Stimulated activated CD4-positive, alpha-beta T cell treated with anti-CD3 and anti-CD28 coated beads, Interleukin-4, amount 100 ng/mL, for 1 hour (primary cell): ENCODE measurements at regions not wholly inside any gene's neighbourhood (a gene's known extent, or its start where the extent isn't known, plus 50 kb on each side); places are given as distances from the start of the nearest gene placed in this dataset.

Experiments used
- DNase-seq: peaks from one replicate; pipeline ENCODE4 v3.0.0-alpha.2; 2020

DNA sequence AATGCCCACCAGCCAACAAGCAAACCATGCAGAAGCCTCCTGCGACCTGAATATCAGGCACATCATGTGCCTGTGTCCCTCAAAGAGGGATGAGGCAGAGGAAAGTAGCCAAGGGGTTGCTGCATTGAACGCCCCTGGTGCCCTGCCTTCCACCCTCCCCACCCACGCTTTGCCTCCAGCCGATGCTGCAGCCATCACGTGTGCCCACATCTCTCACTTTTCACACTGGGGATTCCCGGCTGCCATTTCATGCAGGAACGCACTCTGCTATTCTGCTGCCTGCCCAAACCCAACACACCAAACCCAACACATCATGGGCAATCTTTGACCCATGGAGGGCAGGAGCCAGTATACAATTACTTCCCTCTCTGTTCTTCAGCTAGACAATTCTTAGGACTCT lies 462.2 kb upstream of the PROK2 start:
- no peak for DNase-seq

DNA sequence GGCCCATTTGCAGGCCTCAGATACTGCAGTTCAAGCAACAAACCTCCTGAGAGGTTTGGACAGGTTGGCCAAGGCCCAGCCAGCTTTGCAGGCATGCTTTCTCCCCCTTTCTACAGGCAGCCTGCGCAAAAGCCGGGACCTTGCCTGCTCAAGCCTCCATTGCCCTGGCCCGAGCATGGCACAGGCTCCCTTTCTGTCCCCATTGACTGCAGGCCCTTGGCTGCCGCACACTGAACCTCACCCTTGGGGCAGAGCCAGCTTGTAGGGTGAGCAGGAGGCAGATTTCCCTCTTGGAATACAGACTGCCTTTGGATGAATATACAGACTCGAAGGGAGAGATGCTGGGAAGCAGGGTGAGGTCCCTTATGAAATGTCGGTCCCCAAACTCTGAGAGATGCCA lies 461.7 kb upstream of the PROK2 start:
- DNase-seq = no peak

DNA sequence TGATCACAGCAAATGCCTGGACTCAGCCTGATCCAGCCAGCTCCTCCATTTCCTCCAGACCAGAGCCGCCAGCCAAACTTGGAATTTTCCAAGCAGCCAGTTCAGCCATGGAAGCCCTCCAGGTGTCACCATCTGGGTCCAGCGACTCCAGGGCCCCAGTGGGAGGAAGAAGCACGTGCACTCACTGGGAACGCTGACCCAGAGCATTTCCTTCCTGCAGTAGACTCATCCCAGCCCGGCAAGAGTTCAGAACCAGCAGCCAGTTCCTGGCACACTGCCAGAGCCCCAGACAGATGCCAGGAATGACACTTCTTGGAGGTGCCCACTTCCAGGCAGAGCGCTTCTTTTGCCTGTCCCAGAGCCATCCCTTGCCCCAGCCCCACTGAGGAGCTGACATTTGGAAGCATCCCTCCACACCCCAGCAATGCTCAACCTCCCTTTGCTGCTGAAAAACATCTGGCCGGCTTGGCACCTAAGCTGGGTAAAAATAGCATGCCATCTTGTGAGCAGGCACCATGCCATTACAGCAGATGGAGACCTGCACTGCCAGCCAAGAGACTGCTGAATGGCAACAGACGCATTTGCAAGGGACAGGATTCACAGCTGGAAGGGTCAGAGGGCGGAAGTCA lies 460.3 kb upstream of the PROK2 start:
- DNase-seq = no peak

DNA sequence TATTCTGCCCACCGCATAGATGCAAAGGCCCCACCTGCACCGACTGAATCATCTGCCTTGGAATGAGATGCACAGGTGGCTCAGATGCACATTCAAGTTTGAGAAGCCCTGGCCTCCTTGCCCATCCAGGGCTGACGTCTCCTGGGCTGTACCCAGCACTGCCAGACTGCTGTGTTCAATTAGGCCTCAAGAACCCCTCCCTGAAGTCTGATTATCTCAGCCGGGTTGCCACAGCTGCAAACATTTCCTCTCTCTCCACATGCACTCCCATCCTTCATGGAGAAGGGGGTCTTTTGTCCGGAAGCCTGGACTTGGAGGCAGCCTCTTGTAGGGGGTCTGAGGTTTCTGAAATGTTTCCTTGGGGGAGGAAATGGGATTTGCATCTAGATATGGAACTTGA lies 459.4 kb upstream of the PROK2 start:
- no peak for DNase-seq

DNA sequence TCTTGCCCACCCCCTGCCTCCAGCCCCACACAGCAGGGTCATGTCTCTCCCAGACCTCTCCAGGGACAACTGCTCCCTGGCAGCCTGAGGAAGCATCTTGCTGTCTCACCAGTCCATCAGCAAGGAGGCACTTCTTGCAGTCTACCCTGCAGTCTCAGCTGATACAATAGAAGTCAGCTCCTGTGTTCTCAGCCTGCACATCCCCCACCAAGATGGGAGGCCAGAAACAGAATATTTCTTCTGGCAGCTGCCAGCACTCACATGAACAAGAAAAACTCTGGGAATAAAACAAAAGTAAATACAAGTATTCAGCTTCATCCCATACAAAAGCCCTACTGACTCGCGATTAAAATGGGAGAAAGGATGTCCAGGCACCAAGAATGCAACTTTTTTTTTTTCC lies 457.4 kb upstream of the PROK2 start:
- no peak for DNase-seq

DNA sequence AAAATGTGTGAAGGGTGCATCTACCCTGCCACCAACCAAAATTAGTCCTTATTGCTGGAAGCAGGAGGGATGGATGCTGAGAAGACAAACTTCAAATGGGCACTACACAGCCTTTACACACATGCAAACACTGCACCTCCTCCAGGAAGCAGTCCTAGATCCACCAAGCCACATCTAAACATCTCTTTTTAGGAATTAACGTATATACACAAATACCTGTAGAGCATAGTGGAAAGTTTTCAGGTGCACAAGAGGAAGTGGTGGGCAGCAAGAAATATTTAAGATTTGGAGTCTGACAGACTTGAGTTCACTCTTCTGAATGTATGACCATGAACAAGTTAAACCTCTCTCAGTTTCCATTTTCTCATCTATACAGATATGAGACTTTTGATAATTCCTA lies 456.6 kb upstream of the PROK2 start:
- DNase-seq = no peak

DNA sequence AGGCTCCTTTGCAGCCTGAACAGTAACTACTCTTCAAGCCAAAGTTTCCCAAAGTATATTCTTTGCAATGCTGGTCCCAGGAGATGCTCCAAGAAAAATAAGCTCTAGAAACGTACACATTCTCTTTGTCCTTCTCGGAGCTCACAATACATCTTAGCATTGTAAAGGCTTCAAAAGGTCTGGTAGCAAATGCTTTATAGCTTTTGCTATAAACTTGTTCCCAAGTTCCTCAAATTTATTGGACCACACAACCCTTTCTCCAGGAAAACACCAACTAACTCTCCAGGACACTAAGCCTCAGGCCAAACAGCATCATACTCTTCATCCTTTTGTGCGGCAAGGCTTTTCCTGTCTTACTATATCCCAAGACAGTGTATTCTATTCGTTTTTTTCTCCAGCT lies 455.6 kb upstream of the PROK2 start:
- DNase-seq = no peak

DNA sequence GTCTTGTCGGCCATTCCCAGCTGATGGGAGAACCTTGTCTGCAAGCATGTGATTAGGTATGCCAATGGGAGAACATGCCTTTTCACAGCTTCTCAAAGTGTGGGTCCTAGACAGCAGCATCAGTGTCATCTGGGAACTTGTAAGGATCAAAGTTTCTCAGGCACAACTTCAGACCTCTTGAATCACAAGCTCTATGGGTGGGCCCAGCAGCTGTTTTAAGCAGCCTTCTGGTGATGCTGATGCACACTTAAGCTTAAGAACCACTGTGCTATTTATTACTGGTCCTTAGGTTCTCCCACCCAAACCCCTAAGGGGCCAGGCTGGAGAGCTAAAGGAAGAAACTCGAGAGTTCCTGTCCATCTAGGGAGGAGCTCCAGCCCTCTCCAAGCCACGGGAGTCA lies 453.9 kb upstream of the PROK2 start:
- DNase-seq = no peak

DNA sequence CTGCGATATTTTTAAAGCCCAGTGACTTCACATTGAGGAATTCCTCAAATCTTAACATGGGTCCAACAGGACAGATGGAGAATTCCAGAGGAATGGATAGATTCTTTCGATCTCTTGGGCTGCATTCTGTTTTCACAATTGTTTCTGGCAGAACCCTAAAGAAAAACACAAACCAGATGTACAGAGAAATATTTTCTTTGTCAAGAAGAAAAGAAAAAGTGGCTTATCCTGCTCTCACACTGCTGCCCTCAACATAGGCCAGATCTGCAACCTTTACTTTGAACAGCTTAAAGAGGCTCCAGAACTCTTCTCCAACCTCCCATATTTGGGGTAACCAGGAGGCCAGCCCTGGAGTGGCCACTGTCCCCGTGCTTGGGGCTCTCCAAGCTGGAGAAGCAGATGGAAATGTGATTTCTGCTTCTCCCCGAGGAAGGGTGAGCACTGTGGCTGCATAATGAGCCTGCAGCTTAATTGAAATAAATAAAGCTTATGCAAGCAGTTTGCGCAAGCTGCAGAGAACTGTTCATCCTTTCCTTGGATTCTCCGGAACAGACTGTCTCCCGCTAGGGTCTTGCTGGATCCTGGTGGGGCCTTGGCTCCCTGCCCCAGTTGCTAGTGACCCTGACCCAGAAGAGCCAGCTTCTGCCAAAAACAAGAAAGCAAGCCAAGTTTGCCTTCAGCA lies 453.2 kb upstream of the PROK2 start:
- no peak for DNase-seq

DNA sequence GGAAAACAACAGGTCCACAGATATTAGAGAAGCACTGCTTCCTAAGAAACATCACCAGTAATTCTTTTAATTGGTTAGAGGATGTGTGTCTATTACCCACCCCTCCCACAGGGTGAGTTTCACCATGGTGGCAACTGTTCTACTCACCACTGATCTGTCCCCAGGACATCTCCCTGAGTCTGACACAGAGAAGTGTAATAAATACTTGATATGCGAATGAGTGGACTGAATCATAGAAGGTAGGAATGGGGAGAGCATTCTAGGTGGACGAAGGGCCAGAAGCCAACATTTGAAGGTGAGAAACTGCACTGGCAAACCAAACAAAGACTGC lies 452.7 kb upstream of the PROK2 start:
- DNase-seq = no peak

DNA sequence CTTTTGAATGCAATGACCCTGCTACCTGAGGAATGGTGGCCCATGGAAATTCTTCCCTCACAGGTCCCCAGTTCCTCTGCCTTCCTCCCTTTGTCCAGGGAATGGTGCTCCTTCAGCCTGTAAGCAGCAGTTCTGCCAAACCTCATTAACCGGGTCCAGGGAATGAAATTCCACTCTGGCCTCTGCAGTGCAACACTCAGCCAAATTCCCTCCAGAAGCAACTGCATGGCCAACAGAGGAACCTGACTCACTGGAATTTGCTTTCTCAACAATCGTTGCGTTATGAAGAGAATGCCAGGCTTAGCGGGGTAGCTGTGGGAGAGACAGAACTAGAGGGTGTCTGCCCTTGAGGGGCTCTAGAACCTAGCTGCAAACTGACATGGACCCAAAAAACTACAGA lies 449.4 kb upstream of the PROK2 start:
- no peak for DNase-seq

DNA sequence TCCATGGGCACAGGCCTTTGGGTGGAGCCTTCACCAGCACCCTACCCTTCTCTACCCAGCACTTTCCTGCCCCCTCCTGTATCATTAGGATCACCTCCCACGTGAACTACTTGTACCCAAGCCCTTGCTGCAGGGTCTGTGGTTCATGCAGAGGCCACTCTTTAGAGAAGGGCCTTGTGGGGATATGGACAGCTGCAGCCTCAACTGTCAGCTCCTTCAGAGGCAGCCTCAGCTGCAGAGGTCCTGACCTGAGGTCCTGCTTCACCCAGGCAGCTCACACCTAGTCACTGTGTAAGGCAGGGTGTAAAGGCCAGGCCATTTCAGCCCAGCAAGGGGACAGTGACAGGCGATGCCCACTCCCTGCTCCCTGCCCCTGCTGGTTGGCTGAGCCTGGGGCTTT lies 448.6 kb upstream of the PROK2 start:
- DNase-seq = no peak

DNA sequence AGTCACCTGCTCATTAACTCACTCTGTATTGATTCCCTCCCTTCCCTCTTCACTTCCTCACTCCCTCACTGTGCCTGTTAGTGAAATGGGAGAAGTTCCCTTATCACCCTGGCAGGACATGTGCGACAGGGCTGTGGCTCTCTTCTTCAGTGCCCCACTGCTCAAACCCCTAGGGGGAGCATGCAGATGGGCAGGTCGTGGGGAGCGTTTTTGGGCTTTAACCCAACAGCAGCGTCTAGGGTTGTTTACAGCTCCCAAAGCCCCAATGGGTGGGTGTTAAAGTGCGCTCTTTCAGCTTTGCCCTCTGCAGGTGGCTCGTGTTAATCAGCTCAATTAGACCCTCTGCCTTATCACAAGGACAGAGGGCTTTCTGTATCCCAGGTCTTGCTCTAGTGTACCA lies 447.8 kb upstream of the PROK2 start:
- DNase-seq = no peak

DNA sequence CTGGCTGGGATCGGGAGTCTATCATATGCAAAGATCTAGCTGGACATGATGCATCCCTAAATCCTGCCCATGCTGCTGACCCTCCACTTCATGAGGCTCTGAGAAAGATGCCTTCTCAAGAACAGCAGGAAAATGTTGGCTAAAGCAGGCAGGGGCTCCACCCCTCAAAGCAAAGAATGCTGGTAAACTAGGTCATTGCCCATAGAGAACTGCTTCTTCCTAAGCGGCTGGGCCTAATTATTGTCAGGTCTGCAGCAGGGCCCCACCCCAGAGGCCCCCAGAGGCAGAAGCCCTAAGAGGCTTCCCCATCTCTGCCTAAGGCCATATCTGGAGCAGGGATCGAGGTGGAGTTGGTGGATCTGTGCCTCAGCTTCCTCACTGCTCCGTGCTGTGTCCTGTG lies 447.4 kb upstream of the PROK2 start:
- no peak for DNase-seq

DNA sequence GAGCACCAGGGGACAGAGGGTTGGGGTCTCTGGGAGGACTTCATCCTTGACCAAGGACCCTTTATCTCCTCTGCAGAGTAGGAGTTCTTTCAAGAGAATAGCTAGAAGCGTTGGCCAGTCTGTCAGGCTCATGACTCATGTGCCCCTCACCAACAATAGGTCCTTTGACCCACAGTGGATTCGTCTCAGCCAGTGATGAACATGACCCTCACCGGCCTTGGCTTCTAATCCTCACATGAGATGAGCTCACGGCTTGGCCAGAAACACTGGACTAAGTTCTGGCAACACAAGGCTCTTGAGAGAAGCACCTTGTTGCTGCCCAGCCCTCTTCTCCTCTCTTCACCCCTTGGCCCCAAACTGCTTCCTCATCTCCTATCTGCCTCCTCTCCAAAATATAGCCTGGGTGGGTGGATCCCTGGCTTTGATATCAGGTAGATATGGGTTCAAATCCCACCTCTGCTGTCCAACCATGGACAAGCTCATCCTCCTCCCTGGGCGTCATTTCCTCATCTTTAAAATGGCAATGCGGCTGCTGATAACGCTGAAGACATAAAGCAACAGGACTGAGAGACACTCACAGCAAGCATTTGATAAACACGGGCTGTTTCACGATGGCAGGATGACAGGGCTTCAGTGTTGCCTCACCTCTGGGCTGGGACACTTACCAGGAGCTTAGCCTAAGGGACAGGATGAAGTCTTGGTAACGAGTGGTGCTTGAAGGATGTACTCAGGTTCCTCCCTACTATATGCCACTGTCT lies 446.7 kb upstream of the PROK2 start:
- no peak for DNase-seq

DNA sequence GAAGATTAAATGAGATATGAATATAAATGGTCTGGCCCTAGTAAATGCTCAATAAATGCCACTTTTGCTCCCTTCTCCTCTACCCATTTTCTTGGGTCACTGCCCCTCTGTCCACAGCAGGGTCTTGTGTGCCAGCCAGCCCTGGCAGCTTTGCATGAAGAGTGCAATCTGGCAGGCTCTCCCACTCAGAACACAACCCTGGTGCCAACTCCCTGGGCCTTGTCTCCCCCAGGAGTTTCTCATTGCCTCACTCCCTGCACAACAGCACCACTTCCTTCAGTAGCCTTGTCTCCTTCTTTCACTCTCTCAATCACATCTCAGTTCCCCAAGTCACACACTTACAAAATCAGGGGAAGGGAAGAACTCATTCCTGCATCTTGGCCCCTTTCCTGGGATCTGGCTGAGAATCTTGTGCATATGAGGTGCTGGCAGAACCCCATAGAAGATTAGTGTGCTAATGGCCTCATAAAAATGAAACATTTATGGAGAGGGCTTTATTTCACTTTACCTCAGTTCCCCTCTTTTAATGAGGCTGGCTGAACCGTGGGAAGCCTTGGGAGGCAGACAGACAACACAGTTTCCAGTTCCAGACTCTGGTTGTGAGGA lies 445.9 kb upstream of the PROK2 start:
- DNase-seq = no peak

DNA sequence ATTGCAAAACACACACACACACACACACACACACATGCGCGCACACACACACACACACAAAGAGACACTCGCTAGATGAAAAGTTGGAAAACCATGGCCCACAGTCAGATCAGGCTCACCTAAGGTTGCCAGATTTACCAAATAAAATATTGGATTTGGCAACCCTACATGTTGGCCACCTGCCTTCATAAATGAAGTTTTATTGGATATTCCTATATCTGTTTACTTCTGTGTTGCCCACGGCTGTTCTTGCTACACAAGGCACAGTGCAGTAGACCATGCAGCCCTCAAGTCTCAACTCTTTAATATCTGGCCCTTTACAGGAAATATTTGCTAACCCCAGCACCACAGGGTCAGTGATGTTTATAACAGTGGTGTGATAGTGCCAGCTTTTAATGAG lies 445.0 kb upstream of the PROK2 start:
- no peak for DNase-seq

DNA sequence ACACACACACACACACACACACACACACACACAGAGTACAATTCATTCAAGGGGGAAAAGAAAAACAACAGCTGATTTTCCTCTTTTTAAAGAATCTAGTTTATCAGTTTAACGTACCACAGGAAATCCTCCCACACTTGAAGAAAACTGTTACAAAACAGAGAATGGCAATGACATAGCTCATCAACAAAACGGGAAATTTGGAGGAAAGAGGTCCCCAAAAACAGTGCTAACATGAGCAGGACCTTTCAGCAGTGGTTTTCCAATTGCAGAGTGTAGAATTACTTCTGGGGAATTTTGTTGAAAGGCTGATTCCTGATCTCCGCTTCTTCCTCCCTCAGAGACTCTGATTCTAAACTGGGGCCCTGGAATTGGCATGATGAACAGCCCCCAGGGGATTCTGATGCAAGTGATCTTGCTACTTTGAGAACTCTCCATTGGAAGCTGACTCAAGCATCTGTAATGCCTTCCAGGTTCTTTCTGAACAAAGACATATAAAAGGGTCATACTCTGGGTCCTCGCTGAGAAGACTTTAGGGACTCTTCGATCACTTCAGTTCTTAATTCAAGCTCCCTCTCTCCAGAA lies 442.6 kb upstream of the PROK2 start:
- DNase-seq = no peak

DNA sequence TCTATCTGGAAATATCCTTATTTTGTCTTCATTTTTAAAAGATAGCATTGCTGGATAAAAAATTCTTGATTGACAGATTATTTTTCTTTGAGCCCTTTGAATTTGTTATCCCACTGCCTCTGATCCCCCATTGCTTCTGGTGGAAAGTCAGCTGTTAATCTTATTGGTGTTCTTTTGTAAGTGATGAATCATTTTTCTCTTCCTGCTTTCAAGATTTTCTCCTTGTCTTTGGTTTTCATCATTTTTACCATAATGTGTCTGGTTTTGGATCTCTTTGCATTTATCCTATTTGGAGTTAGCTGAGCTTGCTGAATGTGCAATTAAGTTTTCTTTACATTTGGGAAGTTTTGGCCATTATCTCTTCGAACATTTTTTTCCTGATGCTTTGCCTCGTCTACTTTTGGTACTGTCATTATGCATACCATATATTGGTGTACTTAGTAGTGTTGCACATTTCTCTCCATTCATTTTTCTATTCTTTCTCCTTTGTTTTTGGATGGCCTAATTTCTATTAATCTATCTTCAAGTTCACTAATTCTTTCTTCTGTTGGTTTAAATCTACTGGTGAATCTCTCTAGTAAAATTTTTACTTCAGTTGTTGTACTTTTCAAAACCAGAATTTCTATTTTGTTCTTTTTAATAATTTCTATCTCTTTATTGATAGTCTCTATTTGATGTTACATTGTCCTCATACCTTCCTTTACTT lies 440.0 kb upstream of the PROK2 start:
- DNase-seq = no peak

DNA sequence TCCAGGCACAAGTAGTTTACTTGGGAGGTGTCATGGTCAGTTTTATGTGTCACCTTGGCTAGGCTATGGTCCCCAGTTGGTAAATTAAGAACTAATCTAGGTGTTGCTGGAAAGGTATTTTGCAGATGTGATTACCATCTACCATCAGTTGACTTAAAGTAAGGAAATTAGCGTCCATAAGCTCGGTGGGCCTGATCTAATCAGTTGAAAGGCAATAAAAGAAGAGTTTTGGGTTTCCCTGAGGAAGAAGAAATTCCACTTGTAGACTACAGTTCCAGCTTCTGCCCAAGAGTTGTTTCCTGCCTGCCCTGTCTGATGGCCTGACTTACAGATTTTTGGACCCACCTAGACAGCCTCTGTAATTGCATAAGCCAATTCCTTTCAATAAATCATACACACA lies 438.7 kb upstream of the PROK2 start:
- no peak for DNase-seq

DNA sequence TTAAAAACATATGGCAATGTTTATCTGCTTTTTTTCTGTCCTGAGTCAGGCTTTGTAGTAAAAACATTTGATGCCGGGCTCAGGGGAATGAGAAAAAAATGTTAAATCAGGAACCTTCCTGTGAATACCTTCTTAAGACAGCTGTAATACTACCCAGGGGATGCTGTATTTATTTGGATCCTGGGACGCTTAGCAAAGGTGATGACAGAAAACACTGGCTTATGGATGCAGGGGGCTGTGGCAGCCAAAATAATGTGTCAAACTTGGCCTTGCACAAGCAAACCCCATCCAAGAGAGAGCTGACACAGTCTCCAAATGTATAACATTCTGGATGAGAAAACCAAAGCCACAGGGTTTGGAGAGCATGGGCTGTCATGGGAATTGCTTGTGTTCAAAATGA lies 438.2 kb upstream of the PROK2 start:
- DNase-seq = no peak

DNA sequence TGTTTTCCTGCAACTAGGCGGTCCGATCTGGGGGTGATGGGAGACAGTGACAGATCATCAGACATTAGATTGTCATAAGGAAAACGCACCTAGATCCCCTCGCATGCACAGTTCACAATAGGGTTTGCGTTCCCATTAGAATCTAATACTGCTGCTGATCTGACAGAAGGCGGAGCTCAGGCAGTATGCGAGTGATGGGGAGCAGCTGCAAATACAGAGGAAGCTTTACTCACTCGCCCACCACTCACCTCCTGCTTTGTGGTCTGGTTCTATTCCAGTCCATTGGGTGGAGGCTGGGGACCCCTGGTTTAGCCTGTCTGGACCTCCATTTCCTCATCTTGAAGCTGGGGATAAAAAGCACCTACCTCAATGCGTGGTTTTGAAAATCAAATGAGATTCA lies 437.5 kb upstream of the PROK2 start:
- DNase-seq = no peak

DNA sequence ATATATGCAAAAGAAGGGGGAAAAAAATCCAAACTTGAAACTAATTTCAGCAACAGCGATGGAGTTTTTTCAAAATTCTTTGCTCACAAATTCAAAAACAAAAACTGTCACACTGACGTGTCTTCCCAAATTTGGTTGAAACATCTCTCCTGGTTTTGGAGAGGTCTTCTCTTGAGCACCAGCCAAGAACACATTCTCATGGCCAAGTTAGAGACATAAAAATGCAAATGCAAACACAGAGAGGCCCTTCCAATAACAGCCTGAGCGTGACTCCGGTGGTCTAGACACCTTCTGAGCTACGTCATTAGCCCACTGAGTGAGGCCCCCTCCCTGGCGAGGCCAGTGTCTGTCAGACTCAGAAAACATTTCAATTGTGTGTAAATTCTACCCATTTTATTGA lies 436.0 kb upstream of the PROK2 start:
- DNase-seq = no peak
